Tibial nerve (tissue), 4 donors: ENCODE measurements at regions not wholly inside any gene's neighbourhood (a gene's known extent, or its start where the extent isn't known, plus 50 kb on each side); places are given as distances from the start of the nearest gene placed in this dataset.

Experiments
- CTCF ChIP-seq, 5 experiments: fragments of 200-600 bp in 3 of 5; fragments of 450-650 bp in 2 of 5; sonication (generic) in 3 of 5; IDR thresholded peaks; one replicate each; pipeline ENCODE4 v1.5.1; 2016 to 2019; ENCODE audit warnings: antibody characterized with exemption in 5 of 5, mild to moderate bottlenecking in 3 of 5, moderate library complexity in 2 of 5
- EP300 ChIP-seq, 2 donors: sonication (generic); formaldehyde crosslinking; IDR thresholded peaks; one replicate each; pipeline ENCODE4 v1.6.1; 2017; ENCODE audit warnings: antibody characterized with exemption in 2 of 2, mild to moderate bottlenecking in 1 of 2
- POLR2A ChIP-seq, 2 donors: fragments of 450-650 bp; IDR thresholded peaks; one replicate each; pipeline ENCODE4 v1.6.1; 2017; ENCODE audit warnings: antibody characterized with exemption in 2 of 2, mild to moderate bottlenecking in 2 of 2, moderate library complexity in 2 of 2

- TF ChIP-seq CTCF (IDR thresholded peaks at IDR 0.05) = no peak
- TF ChIP-seq POLR2A (IDR thresholded peaks at IDR 0.05) = no peak
- TF ChIP-seq EP300 (IDR thresholded peaks at IDR 0.05) = no peak
Observed at GRCh38 chr4:128639541-128640270, 169.8 kb upstream of the JADE1 start.
